ENCODE measurements at regions not wholly inside any gene's neighbourhood (a gene's known extent, or its start where the extent isn't known, plus 50 kb on each side); places are given as distances from the start of the nearest gene placed in this dataset.
A peak's percentile ranks its signal among the peaks of the same experiment; 100 is the strongest.

DNA sequence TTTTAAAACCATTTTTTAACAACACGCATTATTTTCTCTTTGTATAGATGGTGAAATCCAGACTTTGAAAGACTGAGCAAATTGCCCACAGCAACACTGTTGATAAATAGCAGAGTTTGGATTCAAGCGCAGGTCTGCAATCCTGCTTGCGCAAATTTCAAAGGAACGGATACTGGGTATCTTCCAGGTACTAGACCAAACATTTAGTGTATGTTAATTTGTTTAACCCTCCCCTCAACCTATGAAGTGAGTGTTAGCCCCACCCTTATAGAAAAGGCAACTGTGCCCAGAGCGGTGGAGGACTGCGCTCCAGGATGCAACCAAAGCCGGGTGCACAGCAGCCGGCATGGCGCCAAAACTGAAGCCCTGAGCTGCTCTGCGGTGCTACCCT, 103.8 kb downstream of the CPN2 start:
- peaks cover 53% of the 10 kb centered on the region for H3K4me1 ChIP-seq (ENCODE audit: insufficient read depth, low read length, poor library complexity, severe bottlenecking)
- H3K9me2 ChIP-seq (replicated peaks; ENCODE audit: low read depth, low read length): no peaks in the 10 kb centered on the region
- no peak overlapping the region for H3K9ac ChIP-seq (ENCODE audit: low read depth, low read length, poor library complexity, severe bottlenecking)
- TF ChIP-seq EZH2phosphoT487 (IDR thresholded peaks at IDR 0.05; ENCODE audit: borderline replicate concordance): no peak
- H3K4me2 ChIP-seq (ENCODE audit: low read depth, low read length, poor library complexity, severe bottlenecking): no peak overlapping the region
- H3K27me3 ChIP-seq (ENCODE audit: insufficient read depth, low read length, poor library complexity, severe bottlenecking): no peaks in the 10 kb centered on the region
- H3K9me3 ChIP-seq (ENCODE audit: insufficient read depth, low read depth, low read length): no peaks in the 10 kb centered on the region
- no peaks in the 10 kb centered on the region for H3F3A ChIP-seq (ENCODE audit: low read depth)
- H3K36me3 ChIP-seq (ENCODE audit: insufficient read depth, low read length): no peaks in the 10 kb centered on the region
- H3K79me2 ChIP-seq (ENCODE audit: insufficient read depth, low read length): no peaks in the 10 kb centered on the region
- no peak overlapping the region for H3K4me3 ChIP-seq (ENCODE audit: low read length, poor library complexity, severe bottlenecking)
- no peaks in the 10 kb centered on the region for H4K20me1 ChIP-seq (ENCODE audit: insufficient read depth, low read length, poor library complexity, severe bottlenecking)
- H2AFZ ChIP-seq (ENCODE audit: low read length): peak overlapping the region; percentile 4; the same call in 1 of the 2 replicates

DNA sequence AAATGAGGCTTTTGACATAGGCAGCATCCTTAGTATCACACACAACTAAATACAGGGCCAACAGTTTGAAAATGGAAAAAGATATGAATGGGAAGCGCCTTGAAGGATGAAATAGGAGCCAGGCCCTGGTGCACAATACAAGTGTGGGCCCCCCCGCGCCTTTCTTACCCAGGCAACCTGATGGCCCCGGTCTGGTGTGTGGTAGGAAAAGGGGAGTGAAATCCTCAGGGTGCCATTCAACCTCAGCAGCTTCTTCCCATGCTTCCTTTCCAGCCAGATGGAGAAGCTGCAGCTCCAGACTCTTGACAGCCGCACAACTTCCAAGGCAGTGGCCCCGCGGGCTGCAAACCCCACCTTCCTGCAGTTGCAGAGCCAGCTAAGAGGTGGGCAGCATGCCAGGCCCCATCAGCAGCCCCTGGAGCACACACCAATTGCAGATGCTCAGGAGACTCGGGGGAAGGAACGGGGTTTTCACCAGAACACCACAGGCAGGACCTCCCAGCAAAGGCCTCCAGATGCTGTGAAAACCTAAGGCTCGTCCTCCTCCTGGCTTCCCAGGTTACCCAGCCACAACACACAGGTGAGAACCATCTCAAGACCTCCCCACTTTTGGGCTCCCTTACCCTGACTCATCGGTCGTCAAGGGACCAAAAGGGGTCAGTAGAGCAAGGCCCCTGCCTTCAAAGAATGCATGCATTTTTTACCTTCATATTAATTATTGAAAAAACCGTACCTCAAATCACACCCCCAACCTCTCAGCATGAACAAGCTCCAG, 101.6 kb downstream of the CPN2 start:
- peak overlapping the region; percentile 21 for H3K4me3 ChIP-seq (ENCODE audit: low read length, poor library complexity, severe bottlenecking)

DNA sequence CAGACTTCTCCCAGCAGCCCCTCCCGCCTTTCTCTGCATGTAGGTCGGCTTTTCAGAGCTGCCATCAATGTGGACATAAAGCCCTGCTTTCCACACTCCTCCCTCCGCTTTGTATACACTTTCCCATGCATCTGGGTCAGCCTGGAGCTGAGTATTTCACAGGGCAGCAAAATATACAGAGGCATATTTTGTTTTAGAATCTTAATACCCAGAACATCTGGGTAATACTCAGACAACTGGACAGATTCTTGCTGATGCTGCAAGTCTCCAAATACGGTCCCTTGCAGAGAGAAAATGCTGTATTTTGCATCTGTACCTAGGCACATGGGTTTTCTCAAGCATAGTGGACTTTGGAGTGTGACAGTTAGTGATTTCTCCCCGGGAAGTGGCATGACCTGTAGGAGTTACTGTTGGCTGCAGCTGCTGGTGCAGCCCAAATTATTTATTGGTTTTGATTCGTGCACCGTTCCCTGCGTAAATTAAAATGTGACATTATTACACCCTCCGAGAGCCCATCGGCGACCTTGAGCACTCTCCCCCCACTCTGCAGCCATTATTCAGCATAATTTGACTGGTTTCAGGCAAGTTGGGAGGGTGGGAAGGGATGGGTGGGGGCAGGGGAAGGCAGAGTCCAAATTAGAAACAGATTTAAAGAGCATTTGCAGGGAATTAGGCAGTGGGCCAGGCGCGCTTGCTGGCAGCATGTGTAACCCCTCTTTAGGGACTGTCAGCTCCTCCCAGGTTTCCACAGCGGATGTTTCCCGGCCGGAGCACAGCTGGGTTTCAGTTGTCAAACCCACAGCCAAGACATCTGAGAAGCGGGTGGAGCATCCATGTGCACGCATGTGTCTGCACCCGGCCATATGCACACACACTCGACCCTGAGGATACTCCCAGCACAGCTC, 100.8 kb downstream of the CPN2 start:
- H3F3A ChIP-seq (ENCODE audit: low read depth): no peaks in the 10 kb centered on the region
- H3K9ac ChIP-seq (ENCODE audit: low read depth, low read length, poor library complexity, severe bottlenecking): peak overlapping the region; percentile 25
- no peaks in the 10 kb centered on the region for H3K79me2 ChIP-seq (ENCODE audit: insufficient read depth, low read length)
- H3K4me2 ChIP-seq (ENCODE audit: low read depth, low read length, poor library complexity, severe bottlenecking): peak overlapping the region; percentile 47
- no peaks in the 10 kb centered on the region for H3K9me3 ChIP-seq (ENCODE audit: insufficient read depth, low read depth, low read length)
- H3K27me3 ChIP-seq (ENCODE audit: insufficient read depth, low read length, poor library complexity, severe bottlenecking): no peaks in the 10 kb centered on the region
- no peak overlapping the region for H2AFZ ChIP-seq (ENCODE audit: low read length)
- peak overlapping the region; percentile 21 for H3K4me3 ChIP-seq (ENCODE audit: low read length, poor library complexity, severe bottlenecking)
- H3K36me3 ChIP-seq (ENCODE audit: insufficient read depth, low read length): no peaks in the 10 kb centered on the region
- H3K4me1 ChIP-seq (ENCODE audit: insufficient read depth, low read length, poor library complexity, severe bottlenecking): peaks cover 78% of the 10 kb centered on the region
- H4K20me1 ChIP-seq (ENCODE audit: insufficient read depth, low read length, poor library complexity, severe bottlenecking): no peaks in the 10 kb centered on the region
- H3K9me2 ChIP-seq (replicated peaks; ENCODE audit: low read depth, low read length): no peaks in the 10 kb centered on the region
- no peak for TF ChIP-seq EZH2phosphoT487 (IDR thresholded peaks at IDR 0.05; ENCODE audit: borderline replicate concordance)
- TF ChIP-seq, protein P1, sequence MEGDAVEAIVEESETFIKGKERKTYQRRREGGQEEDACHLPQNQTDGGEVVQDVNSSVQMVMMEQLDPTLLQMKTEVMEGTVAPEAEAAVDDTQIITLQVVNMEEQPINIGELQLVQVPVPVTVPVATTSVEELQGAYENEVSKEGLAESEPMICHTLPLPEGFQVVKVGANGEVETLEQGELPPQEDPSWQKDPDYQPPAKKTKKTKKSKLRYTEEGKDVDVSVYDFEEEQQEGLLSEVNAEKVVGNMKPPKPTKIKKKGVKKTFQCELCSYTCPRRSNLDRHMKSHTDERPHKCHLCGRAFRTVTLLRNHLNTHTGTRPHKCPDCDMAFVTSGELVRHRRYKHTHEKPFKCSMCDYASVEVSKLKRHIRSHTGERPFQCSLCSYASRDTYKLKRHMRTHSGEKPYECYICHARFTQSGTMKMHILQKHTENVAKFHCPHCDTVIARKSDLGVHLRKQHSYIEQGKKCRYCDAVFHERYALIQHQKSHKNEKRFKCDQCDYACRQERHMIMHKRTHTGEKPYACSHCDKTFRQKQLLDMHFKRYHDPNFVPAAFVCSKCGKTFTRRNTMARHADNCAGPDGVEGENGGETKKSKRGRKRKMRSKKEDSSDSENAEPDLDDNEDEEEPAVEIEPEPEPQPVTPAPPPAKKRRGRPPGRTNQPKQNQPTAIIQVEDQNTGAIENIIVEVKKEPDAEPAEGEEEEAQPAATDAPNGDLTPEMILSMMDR (conservative IDR thresholded peaks at IDR 0.05; ENCODE audit: low read length): no peak

More for the DNA sequence above, 101.6 kb downstream of the CPN2 start:
- Histone ChIP-seq H3K27me3 (ENCODE audit: insufficient read depth, low read length, poor library complexity, severe bottlenecking) (no peaks in the 10 kb centered on the region), H3K9me3 (ENCODE audit: insufficient read depth, low read depth, low read length) (no peaks in the 10 kb centered on the region), H3K4me2 (ENCODE audit: low read depth, low read length, poor library complexity, severe bottlenecking) (peak overlapping the region; percentile 47), H3K9ac (ENCODE audit: low read depth, low read length, poor library complexity, severe bottlenecking) (peak overlapping the region; percentile 25), H3K79me2 (ENCODE audit: insufficient read depth, low read length) (no peaks in the 10 kb centered on the region), H3K36me3 (ENCODE audit: insufficient read depth, low read length) (no peaks in the 10 kb centered on the region), H3K9me2 (replicated peaks; ENCODE audit: low read depth, low read length) (no peaks in the 10 kb centered on the region), H4K20me1 (ENCODE audit: insufficient read depth, low read length, poor library complexity, severe bottlenecking) (no peaks in the 10 kb centered on the region), H3F3A (ENCODE audit: low read depth) (no peaks in the 10 kb centered on the region), H2AFZ (ENCODE audit: low read length) (no peak overlapping the region; the same call in 1 of the 2 replicates), H3K4me1 (ENCODE audit: insufficient read depth, low read length, poor library complexity, severe bottlenecking) (peaks cover 75% of the 10 kb centered on the region)
- TF ChIP-seq, protein P1 (conservative IDR thresholded peaks at IDR 0.05; ENCODE audit: low read length): no peak
- TF ChIP-seq EZH2phosphoT487 (IDR thresholded peaks at IDR 0.05; ENCODE audit: borderline replicate concordance): no peak

Data from Loucy (cell line).